Jurkat, Clone E6-1 (cell line): ENCODE measurements at regions not wholly inside any gene's neighbourhood (a gene's known extent, or its start where the extent isn't known, plus 50 kb on each side); places are given as distances from the start of the nearest gene placed in this dataset.

ENCODE experiments used
- DNase-seq: peaks from one replicate; pipeline ENCODE4 v3.0.0-alpha.2; 2011; ENCODE audit warnings: low read depth, low spot score
- H3K4me3 ChIP-seq: 2 replicates; pipeline ENCODE4 v1.5.1; 2011; ENCODE audit warnings: mild to moderate bottlenecking, low read length, control low read depth, moderate library complexity

DNA sequence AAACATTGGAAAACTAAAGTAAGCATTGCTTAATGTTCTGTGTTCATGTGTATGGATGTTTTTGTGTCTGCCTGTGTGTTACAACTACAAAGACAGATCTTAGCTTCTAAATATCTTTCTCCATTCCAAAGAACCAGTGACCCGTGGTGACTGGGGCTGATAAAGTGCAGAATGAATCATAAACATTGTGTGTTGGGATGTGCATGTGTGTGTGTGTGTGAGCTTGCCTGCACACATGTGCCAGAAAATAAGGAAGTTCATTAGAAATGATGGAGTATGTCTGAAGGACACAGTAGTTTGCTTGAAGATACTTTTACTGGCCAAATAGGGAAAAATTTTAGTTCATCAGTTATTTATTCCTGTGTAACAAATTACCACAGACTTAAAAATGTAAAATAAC is 756.6 kb upstream of the CELF4 start:
- no peak overlapping the region for H3K4me3 ChIP-seq
- no peak for DNase-seq

DNA sequence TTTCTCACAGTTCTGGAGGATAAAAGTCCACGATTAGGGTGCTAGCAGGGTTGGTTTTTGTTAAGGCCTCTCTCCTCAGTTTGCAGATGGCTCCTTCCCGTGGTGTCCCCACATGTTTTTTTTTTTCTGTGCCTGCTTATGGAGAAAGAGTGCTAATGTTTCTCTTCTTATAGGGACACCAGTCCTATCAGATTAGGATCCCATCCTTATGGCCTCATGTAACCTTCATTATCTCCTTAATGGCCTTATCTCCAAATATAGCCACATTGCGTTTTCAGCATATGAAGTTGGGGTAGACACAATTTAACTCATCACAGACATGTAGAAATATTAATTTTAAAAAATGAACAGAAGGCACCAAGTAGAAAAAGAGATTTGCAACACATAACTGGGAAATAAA is 755.7 kb upstream of the CELF4 start:
- DNase-seq, result no peak
- H3K4me3 ChIP-seq, result no peak overlapping the region

DNA sequence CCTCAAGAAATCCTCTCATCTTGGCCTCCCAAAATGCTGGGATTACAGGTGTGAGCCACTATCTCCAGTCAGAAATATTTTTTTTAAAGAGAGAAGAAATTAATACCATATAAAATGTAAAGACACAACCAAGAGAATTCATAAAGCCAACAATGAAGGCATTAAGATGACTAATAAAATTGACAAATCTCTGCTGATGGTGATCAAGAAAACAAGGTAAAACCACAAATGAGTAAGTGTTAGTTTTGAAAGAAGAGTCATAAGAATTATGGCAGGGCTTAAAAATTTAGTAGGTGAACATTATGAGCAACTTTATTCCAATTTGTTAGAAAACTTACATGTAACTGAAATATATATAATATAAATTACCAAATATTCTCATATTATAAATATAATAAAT is 752.8 kb upstream of the CELF4 start:
- DNase-seq, result no peak
- H3K4me3 ChIP-seq, result no peak overlapping the region

DNA sequence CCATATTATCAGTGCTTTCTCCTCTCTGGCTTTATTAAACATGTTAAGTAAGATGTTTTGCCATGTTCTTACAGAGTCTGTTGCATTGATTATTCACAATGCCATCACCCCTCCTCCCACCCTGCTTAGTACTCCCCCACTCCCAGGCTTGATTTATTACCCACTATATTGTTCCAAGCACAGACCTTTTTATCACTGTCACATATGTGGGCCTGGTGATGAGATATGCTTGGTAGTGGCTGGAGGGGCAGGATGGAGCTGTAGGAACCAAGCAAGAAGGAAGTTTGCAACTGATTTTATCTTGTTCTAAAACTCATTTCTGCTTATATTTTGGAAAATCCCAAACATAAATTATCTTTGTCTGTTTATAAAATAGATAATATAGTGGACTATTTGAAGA is 748.2 kb upstream of the CELF4 start:
- no peak overlapping the region for H3K4me3 ChIP-seq
- DNase-seq, result no peak

DNA sequence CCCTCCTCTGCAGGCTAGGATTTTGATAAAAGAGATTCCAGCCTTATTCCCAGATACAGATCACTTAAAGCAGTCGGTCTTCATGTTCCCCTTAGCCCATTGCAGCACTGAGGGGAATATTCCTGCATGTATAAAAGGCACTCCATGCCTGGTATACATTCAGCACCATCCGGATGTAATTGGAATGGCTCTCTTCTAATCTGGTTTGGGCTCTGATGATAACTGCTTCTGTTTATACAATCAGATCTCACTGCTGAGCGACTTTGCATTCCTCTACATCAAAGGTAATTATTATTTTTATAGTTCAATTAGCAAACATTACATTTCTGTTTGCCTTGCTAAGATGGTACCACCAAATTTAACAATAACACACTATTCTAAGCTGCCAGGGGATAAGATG is 746.9 kb upstream of the CELF4 start:
- no peak for DNase-seq
- H3K4me3 ChIP-seq, result no peak overlapping the region

DNA sequence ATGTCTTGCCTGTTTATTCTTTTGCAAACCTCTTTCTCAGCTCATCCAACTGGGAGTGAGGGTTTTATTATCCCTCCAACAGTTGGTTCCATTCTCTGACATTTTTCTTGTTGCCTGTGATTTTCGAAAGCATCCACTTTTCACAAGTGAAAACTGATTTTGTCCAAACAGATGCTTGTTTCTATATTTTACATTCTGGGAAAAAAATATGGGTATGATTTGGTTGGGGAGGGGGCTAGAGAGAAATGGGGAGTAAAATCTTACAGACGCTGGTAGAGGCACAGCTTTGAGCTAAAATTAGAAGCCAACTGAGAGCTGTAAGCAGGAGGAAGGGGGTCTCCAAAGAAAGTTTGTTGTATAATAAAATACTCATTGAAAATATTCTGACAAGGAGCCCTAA is 745.3 kb upstream of the CELF4 start:
- DNase-seq, result no peak
- H3K4me3 ChIP-seq, result no peak overlapping the region

DNA sequence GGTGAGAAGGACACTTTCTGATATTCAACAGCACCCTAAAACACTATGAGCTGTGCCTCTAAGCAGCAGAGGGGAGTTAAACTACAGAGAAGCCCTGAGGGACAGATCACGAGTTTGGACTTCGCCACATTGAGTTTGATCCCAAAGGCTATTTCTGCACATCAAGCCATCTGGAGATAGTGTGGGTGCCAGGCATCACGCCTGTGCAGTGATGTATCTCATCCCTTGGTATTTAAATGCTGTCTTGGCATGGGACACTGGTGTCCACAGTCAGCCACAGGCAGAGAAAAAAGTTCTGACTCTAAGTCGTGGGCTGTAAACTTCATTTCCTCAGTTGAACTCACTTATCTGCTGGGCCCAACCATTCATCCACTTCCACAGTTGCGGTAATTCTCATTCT is 742.3 kb upstream of the CELF4 start:
- DNase-seq, result no peak
- no peak overlapping the region for H3K4me3 ChIP-seq

DNA sequence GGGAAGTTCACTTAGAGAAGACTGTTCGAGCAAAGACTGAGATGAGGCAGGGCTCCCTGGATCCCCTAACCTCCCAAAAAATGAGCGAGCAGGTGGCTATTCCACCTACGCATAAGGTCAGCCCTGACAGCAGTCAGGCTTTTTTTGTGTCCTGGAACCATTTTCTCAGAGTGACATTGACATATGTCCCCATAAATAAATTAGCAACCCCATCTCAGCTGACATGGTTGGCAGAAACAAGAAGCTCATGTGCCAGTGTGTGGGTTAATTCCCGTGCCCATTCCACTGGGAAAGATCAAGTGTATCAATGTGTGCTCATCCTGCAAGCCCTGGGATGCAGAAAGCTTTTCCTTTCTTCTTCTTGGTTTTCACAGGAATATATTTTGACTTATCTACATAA is 740.4 kb upstream of the CELF4 start:
- no peak for DNase-seq
- H3K4me3 ChIP-seq, result no peak overlapping the region

DNA sequence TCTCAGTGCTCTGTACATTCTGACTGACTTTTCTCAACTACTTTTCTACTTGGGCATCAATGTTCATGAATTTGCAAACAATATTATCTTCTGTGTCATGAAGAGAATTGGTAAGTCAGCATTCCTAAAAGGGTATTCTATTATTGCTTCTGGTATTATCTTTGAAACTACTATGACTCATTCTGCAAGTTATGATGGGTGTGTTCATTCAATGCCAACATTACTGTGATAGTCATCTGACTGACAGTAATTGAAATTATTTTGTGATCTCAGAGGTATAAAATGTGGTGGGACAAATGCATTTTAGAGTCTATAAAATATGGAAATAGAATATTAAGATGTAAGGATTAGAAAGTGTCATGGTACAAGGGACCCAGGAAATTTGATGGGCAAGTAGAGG is 736.0 kb upstream of the CELF4 start:
- no peak overlapping the region for H3K4me3 ChIP-seq
- DNase-seq, result no peak

DNA sequence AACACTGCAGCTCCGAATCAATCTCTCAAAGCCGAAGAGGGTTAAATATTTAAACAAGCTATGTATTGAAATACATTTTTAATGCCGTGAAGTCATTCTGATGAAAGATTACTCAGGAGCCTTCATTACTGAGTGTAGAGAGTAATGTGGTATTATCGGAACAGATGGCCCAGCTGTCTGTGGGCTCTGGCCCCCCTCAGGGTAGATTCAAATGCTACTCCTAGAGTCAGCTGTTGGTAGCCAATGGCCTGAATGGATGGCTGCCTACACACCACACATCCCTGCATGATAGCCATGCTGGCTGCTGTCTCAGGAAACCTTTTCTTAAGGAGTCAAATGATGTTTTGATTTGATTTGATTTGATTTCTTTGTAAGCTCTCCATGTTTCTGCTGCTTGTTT is 732.3 kb upstream of the CELF4 start:
- H3K4me3 ChIP-seq, result no peak overlapping the region
- DNase-seq, result no peak

DNA sequence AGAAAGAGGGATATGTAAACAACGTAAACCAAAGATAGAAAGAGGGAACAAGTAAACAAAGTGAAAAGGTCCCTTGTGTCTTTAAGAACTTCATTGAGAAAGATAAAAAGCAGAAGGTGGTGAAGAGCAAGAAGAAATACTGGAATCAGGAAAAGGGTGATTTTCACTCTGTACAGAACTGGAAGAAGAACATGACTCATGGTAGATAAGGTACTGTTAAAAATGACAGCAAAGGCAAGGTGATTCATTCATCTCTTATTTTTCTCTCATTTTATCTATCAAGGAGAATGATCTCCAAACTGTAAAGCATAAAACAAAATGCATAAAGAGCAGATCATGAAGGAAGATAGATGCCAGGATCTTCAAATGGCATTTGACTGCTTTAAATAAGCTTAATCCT is 724.6 kb upstream of the CELF4 start:
- H3K4me3 ChIP-seq, result no peak overlapping the region
- DNase-seq, result no peak

DNA sequence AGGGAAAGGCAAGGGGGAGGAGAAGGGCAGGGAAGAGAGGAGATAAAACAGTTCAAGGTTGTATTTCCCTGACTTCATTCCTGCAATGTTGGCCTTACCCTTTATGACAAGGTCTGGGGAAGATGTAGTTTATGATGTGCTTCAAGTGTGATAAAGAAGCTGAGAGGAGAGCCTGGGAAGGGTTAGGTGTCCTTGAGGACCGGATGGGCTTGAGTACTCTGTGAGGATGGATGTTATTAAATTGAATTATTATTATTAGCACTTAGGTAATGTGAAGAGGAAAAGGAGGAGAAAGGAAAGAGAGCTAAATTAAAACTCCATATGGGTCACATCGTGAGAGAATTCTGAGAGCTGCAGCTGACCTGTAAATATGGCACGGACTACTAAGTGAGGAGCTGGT is 719.4 kb upstream of the CELF4 start:
- no peak overlapping the region for H3K4me3 ChIP-seq
- DNase-seq, result no peak

DNA sequence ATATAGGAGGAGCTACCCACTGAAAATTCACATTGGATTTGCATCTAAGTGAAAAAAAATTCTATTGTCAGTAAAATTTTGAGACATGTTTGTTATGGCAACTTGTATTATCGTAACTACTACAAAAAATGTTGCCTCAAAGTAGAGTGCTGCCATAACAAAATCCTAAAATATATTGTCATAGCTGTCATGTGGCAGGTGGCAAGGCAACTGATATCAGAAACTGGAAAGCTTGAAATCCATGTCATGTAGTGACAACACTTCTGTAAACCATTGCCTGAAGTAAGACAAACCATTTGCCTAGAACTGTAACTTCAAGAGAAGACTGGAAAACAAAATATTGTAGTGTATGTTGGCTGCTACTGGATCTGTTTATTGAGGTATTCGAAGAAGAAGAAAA is 697.5 kb upstream of the CELF4 start:
- H3K4me3 ChIP-seq, result no peak overlapping the region
- DNase-seq, result no peak

DNA sequence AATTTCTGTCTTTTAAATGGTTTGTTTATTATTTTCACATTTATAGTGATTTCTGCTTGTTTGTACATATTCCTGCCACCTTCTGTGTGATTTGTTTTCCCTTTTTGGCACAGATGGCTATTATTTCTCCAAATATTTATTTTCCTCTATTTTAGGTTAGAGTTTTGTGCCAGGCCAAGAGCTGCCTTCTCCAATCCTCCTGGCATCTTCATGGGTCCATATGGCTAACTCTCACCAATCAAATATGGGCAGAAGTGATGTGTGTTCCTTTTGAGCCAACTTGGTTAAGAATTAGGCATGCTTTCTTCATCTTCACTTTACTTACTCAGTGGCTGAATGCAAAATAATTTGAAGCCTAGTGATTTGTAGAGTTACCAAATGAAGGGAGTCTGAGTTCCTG is 697.1 kb upstream of the CELF4 start:
- DNase-seq, result no peak
- H3K4me3 ChIP-seq, result no peak overlapping the region

DNA sequence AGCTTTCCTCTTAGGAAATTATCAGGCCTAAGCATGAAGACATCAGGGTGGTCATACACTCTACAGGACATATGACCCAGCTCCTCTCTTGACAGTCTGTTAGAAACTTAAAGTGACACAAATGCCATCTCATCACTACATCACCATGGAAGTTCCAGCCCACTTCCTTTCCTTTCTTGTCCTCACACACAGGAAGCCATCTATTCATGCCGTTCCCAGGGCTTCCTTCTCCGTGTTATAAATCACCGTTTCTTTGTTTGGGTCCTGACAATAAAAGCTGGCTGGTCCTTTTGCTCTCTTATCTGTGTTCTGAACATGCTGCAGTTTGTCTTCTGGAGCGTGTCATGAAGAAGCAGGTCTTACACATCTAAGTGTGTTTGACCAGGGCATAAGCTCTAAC is 692.1 kb upstream of the CELF4 start:
- no peak overlapping the region for H3K4me3 ChIP-seq
- peak; percentile 29 for DNase-seq

DNA sequence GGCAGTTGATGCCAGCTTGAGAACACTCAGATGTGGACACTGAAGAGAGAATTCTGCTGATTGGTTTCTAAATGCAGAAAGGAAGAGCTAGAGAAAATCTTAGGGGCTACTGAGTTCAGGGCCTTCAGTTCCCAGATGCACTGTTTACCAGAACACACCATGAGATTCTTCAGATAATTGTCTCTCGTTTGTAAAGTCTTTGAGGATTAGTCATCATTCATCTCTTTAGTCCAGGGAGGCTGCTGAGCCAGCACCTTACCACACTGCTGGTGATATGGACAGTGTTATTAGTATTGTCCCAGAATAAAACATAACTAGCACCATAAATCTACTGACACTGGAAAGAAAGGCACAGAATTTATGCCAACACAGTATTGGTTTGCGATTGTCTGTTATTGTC is 690.8 kb upstream of the CELF4 start:
- no peak for DNase-seq
- no peak overlapping the region for H3K4me3 ChIP-seq

DNA sequence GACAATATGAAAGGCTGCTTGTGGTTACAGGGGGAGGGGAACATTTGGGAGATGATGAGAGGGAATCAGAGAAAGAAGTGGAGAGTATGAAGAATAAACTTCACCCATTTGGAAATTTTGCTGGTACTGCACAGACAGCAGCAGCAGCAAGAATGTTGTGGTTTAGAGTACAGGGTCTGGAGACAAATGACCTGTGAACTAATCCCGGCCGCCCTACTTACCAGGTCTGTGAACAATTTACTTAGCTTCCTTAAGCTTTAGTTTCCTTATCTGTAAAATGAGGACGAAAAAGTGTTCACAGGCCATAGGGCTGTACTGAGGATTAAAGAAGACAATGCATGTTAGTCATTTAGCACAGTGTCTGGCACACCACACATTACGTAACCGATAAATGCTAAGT is 685.4 kb upstream of the CELF4 start:
- no peak for DNase-seq
- H3K4me3 ChIP-seq, result no peak overlapping the region

DNA sequence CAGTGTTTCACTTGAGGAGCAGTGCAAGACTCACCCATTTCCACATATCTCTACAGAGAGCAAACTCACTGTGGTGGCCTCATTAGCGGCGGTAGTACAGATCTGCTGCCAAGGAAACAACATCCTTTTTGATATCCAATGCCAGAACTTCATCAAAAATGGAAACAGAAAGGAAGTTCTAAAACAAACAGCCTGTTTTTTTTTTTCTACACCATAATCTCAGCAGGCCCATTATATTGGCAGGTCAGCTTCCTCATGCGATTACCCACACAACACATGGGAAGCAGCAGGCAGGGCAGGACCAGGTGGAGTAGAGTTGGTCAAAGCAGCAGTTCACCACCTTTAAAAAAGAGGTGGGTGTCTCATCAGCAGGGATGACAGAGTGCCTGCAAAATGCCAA is 678.9 kb upstream of the CELF4 start:
- H3K4me3 ChIP-seq, result no peak overlapping the region
- no peak for DNase-seq

DNA sequence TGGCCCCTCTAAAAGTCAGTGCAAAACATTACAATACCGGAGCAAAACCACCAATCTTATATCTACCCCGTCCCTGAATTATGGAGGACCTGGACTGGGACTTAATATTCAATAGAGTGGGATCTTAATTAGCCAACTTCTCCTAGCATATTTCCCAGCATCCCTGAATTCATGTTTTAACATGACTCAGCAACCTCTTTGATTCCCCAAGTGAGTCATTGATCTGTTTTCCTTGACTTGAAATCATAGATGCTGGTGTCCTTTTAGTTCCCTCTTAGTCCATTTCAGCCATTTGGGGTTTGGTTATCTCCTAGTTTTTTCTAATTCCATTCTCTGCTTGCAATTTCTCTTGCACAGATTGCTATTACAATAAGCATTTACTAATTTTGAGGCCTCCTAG is 677.7 kb upstream of the CELF4 start:
- no peak for DNase-seq
- H3K4me3 ChIP-seq, result no peak overlapping the region

DNA sequence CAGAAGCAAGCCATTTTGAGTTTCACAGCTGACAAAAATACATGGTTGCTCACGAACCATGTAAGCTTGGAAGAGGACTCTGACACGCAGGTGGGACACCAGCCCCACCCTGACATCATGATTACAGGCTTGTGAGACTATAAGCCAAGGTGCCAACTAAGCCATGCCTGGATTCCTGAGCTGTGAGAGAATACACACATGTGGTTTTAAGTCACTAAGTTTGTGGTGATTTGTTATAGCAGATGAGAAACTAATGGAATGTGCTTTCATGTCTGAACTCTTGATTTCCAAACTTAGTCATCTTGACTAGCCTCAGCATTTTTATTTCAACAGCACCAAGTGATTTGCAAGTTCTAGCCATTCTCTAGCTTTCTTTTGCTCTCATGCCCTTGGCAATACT is 676.1 kb upstream of the CELF4 start:
- H3K4me3 ChIP-seq, result no peak overlapping the region
- DNase-seq, result no peak

DNA sequence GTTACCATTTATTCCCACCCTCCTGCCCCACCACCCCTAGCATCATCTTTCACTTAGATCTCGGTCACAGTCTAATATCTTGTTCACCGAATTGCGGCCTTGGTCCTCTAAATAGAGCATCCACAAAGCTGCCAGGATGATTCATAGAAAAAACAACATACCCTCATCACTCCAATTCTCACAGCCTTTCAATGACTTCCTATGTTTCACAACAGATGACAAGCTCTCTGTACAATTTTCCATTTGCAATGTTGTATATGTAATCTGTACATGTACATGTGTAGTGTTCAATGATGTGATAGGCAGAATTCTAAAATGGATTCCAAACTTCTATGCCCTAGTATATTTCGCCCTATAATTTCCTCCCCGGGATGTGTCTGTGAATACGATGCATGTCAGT is 675.6 kb upstream of the CELF4 start:
- no peak overlapping the region for H3K4me3 ChIP-seq
- DNase-seq, result no peak

DNA sequence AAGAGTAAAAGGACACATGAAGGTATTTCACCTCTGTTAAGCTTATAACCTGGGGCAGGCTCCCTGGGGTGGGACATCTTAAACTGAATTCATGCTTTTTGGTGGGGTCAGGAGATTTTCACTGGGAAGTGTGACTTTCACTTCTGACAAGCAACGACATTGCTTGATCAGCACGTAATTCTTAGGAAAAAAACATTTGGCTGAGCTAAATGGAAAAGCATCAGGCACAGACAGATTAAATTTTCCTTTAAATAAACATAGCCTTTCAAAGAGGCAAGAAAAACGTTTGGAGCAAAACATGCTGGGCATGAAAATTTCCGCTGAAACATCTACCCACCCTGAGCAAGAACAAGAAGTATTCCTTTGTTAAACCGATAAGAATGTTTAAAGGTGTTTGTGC is 674.0 kb upstream of the CELF4 start:
- no peak overlapping the region for H3K4me3 ChIP-seq
- DNase-seq, result no peak
